Loucy (cell line): ENCODE measurements at regions not wholly inside any gene's neighbourhood (a gene's known extent, or its start where the extent isn't known, plus 50 kb on each side); places are given as distances from the start of the nearest gene placed in this dataset.

Experiments used
- H2AFZ ChIP-seq: fragments of 200-600 bp; sonication (generic); 2 replicates; pipeline ENCODE4 v1.6.0; 2016; ENCODE audit warnings: antibody characterized with exemption, mild to moderate bottlenecking, low read length, moderate library complexity
- H3F3A ChIP-seq: fragments of 200-600 bp; 2 replicates; pipeline ENCODE4 v1.6.0; 2016; ENCODE audit warnings: antibody characterized with exemption, low read depth, mild to moderate bottlenecking
- H3K27me3 ChIP-seq: fragments of 200-600 bp; sonication (generic); 2 replicates; pipeline ENCODE4 v1.6.1; 2014; ENCODE audit warnings: low read length, mild to moderate bottlenecking; ENCODE audit not compliant: insufficient read depth, poor library complexity, severe bottlenecking
- H3K36me3 ChIP-seq: fragments of 200-600 bp; sonication (generic); 2 replicates; pipeline ENCODE4 v1.6.1; 2016; ENCODE audit warnings: low read length; ENCODE audit not compliant: insufficient read depth
- H3K4me1 ChIP-seq: fragments of 200-600 bp; sonication (generic); 2 replicates; pipeline ENCODE4 v1.5.1; 2014; ENCODE audit warnings: low read length, mild to moderate bottlenecking; ENCODE audit not compliant: insufficient read depth, poor library complexity, severe bottlenecking
- H3K4me2 ChIP-seq: fragments of 200-600 bp; sonication (generic); 2 replicates; pipeline ENCODE4 v1.6.0; 2014; ENCODE audit warnings: antibody characterized with exemption, low read length, low read depth, mild to moderate bottlenecking; ENCODE audit not compliant: poor library complexity, severe bottlenecking
- H3K4me3 ChIP-seq: fragments of 200-600 bp; sonication (generic); 2 replicates; pipeline ENCODE4 v1.5.1; 2014; ENCODE audit warnings: low read length, mild to moderate bottlenecking, mixed read lengths; ENCODE audit not compliant: poor library complexity, severe bottlenecking
- H3K79me2 ChIP-seq: fragments of 200-600 bp; sonication (generic); 2 replicates; pipeline ENCODE4 v1.6.1; 2014; ENCODE audit warnings: low read length; ENCODE audit not compliant: insufficient read depth
- H3K9ac ChIP-seq: fragments of 200-600 bp; sonication (generic); 2 replicates; pipeline ENCODE4 v1.6.0; 2014; ENCODE audit warnings: mild to moderate bottlenecking, low read depth, low read length, moderate library complexity; ENCODE audit not compliant: poor library complexity, severe bottlenecking
- H3K9me2 ChIP-seq: fragments of 200-600 bp; sonication (generic); replicated peaks from 2 replicates; pipeline ENCODE4 v1.6.1; 2016; ENCODE audit warnings: low read depth, low read length, mixed read lengths
- H3K9me3 ChIP-seq: fragments of 200-600 bp; sonication (generic); 2 replicates; pipeline ENCODE4 v1.6.1; 2014; ENCODE audit warnings: mild to moderate bottlenecking, antibody characterized with exemption, low read length, low read depth; ENCODE audit not compliant: insufficient read depth
- H4K20me1 ChIP-seq: fragments of 200-600 bp; sonication (generic); 2 replicates; pipeline ENCODE4 v1.6.0; 2014; ENCODE audit warnings: antibody characterized with exemption, low read length, mild to moderate bottlenecking; ENCODE audit not compliant: insufficient read depth, poor library complexity, severe bottlenecking
- EZH2phosphoT487 ChIP-seq: fragments of 200-600 bp; IDR thresholded peaks from 2 replicates; pipeline ENCODE4 v1.6.1; 2018; ENCODE audit warnings: antibody characterized with exemption, mild to moderate bottlenecking, moderate library complexity, borderline replicate concordance
- TF ChIP-seq, protein P1 (sequence below): fragments of 200-600 bp; sonication (generic); conservative IDR thresholded peaks from 2 replicates; pipeline ENCODE4 v1.5.1; 2014; ENCODE audit warnings: mild to moderate bottlenecking, antibody characterized with exemption, low read length

- H3K4me2 ChIP-seq, result no peak overlapping the region
- no peaks in the 10 kb centered on the region for H3K9me2 ChIP-seq
- no peaks in the 10 kb centered on the region for H3K9me3 ChIP-seq
- TF ChIP-seq, protein P1, sequence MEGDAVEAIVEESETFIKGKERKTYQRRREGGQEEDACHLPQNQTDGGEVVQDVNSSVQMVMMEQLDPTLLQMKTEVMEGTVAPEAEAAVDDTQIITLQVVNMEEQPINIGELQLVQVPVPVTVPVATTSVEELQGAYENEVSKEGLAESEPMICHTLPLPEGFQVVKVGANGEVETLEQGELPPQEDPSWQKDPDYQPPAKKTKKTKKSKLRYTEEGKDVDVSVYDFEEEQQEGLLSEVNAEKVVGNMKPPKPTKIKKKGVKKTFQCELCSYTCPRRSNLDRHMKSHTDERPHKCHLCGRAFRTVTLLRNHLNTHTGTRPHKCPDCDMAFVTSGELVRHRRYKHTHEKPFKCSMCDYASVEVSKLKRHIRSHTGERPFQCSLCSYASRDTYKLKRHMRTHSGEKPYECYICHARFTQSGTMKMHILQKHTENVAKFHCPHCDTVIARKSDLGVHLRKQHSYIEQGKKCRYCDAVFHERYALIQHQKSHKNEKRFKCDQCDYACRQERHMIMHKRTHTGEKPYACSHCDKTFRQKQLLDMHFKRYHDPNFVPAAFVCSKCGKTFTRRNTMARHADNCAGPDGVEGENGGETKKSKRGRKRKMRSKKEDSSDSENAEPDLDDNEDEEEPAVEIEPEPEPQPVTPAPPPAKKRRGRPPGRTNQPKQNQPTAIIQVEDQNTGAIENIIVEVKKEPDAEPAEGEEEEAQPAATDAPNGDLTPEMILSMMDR, result no peak
- TF ChIP-seq EZH2phosphoT487, result no peak
- no peak overlapping the region for H3K9ac ChIP-seq
- H3K27me3 ChIP-seq, result no peaks in the 10 kb centered on the region
- H3K4me1 ChIP-seq, result no peaks in the 10 kb centered on the region
- H3K4me3 ChIP-seq, result no peak overlapping the region
- H3F3A ChIP-seq, result no peaks in the 10 kb centered on the region
- no peaks in the 10 kb centered on the region for H4K20me1 ChIP-seq
- no peaks in the 10 kb centered on the region for H3K36me3 ChIP-seq
- no peak overlapping the region for H2AFZ ChIP-seq
- no peaks in the 10 kb centered on the region for H3K79me2 ChIP-seq
Observed at GRCh38 chr3:70486414-70487017, 174.1 kb upstream of the MDFIC2 start.

- Histone ChIP-seq H3K4me2 (no peak overlapping the region), H4K20me1 (no peaks in the 10 kb centered on the region), H3K4me3 (no peak overlapping the region), H3K79me2 (no peaks in the 10 kb centered on the region), H2AFZ (no peak overlapping the region), H3K9me3 (no peaks in the 10 kb centered on the region), H3K9ac (no peak overlapping the region), H3K4me1 (no peaks in the 10 kb centered on the region), H3K27me3 (no peaks in the 10 kb centered on the region), H3K36me3 (no peaks in the 10 kb centered on the region), H3F3A (no peaks in the 10 kb centered on the region), H3K9me2 (no peaks in the 10 kb centered on the region)
- TF ChIP-seq, protein P1, result no peak
- TF ChIP-seq EZH2phosphoT487, result no peak
Observed at GRCh38 chr3:70476174-70476573, 163.7 kb upstream of the MDFIC2 start.

DNA sequence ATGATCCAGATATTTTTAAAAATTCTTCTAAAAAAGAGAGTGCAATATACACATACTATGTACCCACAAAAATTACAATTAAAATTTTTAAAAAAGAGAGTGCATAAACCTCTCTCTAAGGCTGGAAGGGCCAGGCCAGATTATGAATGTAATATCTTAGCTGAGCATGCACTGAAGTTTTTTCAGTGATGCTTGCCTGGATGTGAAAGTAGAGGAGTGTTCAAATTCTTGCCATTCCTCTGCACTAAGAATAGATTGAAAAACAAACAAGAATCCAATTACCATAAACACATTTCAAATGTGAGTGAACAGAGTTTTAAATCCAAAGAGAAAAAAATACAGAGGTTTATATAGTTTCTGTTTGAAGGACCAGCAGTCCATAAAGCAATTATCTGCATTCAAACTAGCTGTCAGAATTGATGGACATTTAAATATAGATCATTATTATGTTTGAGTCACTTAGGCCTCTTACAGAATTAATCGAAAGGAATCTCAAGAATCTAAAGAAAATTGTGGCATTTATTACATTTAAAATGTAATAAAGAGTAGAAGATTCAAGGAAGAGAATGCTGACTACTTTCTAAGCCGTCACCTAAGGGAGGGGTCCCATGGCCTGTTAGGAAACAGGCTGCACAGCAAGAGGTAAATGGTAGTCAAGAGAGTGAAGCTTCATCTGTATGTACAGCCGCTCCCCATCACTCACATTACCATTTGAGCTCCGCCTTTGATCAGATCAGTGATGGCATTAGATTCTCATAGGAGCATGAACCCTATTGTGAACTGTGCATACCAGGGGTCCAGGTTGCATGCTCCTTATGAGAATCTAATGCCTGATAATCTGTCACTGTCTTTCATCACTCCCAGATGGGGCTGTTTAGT is 159.3 kb upstream of the MDFIC2 start:
- no peak for TF ChIP-seq EZH2phosphoT487
- TF ChIP-seq, protein P1, result no peak
- Histone ChIP-seq H4K20me1 (no peaks in the 10 kb centered on the region), H3K79me2 (no peaks in the 10 kb centered on the region), H3K9me2 (no peaks in the 10 kb centered on the region), H3K9me3 (no peaks in the 10 kb centered on the region), H3K36me3 (no peaks in the 10 kb centered on the region), H3K4me3 (no peak overlapping the region), H2AFZ (no peak overlapping the region), H3K4me2 (no peak overlapping the region), H3K9ac (no peak overlapping the region), H3K4me1 (no peaks in the 10 kb centered on the region), H3F3A (no peaks in the 10 kb centered on the region), H3K27me3 (no peaks in the 10 kb centered on the region)
